Trophoblast cell (in vitro differentiated cells and primary cell): ENCODE measurements at regions not wholly inside any gene's neighbourhood (a gene's known extent, or its start where the extent isn't known, plus 50 kb on each side); places are given as distances from the start of the nearest gene placed in this dataset.

Experiments used
- DNase-seq, 2 donors: peaks; one replicate each; pipeline ENCODE4 v3.0.0-alpha.2; 2016
- H2AFZ ChIP-seq: 2 replicates; pipeline ENCODE4 v1.6.1; 2013; ENCODE audit warnings: low read length, moderate library complexity, mild to moderate bottlenecking; ENCODE audit not compliant: insufficient read depth, poor library complexity
- H2AK5ac ChIP-seq: 2 replicates; pipeline ENCODE4 v1.6.1; 2013; ENCODE audit warnings: mild to moderate bottlenecking, low read length
- H2BK120ac ChIP-seq: 2 replicates; pipeline ENCODE4 v1.6.1; 2013; ENCODE audit warnings: low read length, mild to moderate bottlenecking, moderate library complexity; ENCODE audit not compliant: insufficient read depth, poor library complexity
- H2BK12ac ChIP-seq: 2 replicates; pipeline ENCODE4 v1.6.1; 2013; ENCODE audit warnings: mild to moderate bottlenecking, low read length, moderate library complexity
- H2BK5ac ChIP-seq: 2 replicates; pipeline ENCODE4 v1.6.1; 2013; ENCODE audit warnings: low read length, low read depth, moderate library complexity, mild to moderate bottlenecking; ENCODE audit not compliant: poor library complexity
- H3K14ac ChIP-seq: 2 replicates; pipeline ENCODE4 v1.6.1; 2013; ENCODE audit warnings: mild to moderate bottlenecking, low read length
- H3K18ac ChIP-seq: 2 replicates; pipeline ENCODE4 v1.6.1; 2013; ENCODE audit warnings: mild to moderate bottlenecking, low read length
- H3K23ac ChIP-seq: 2 replicates; pipeline ENCODE4 v1.6.1; 2013; ENCODE audit warnings: low read length
- H3K27ac ChIP-seq: 2 replicates; pipeline ENCODE4 v1.5.1; 2013; ENCODE audit warnings: low read depth, mild to moderate bottlenecking, inconsistent platforms, low read length, moderate library complexity
- H3K27me3 ChIP-seq: 2 replicates; pipeline ENCODE4 v1.6.1; 2013; ENCODE audit warnings: inconsistent platforms, mild to moderate bottlenecking, low read length, moderate library complexity; ENCODE audit not compliant: insufficient read depth
- H3K36me3 ChIP-seq, 2 experiments: 1 replicate in 1 of 2; 2 replicates in 1 of 2; pipeline ENCODE4 v1.6.1; 2013; ENCODE audit warnings: low read length in 2 of 2, mild to moderate bottlenecking in 2 of 2, moderate library complexity in 1 of 2; ENCODE audit not compliant: insufficient read depth in 2 of 2, control insufficient read depth in 1 of 2
- H3K4ac ChIP-seq: 2 replicates; pipeline ENCODE4 v1.6.1; 2013; ENCODE audit warnings: low read depth, mild to moderate bottlenecking, low read length, moderate library complexity
- H3K4me1 ChIP-seq, 2 experiments: 1 replicate in 1 of 2; 2 replicates in 1 of 2; pipeline ENCODE4 v1.6.1; 2013; ENCODE audit warnings: low read length in 2 of 2, mild to moderate bottlenecking in 2 of 2, moderate library complexity in 1 of 2; ENCODE audit not compliant: insufficient read depth in 2 of 2, control insufficient read depth in 1 of 2
- H3K4me2 ChIP-seq: 2 replicates; pipeline ENCODE4 v1.6.1; 2013; ENCODE audit warnings: inconsistent platforms, mild to moderate bottlenecking, low read length, moderate library complexity
- H3K4me3 ChIP-seq: 2 replicates; pipeline ENCODE4 v1.5.1; 2013; ENCODE audit warnings: mild to moderate bottlenecking, low read depth, low read length, inconsistent platforms
- H3K79me1 ChIP-seq: one replicate; pipeline ENCODE4 v1.6.1; 2013; ENCODE audit warnings: low read length
- H3K79me2 ChIP-seq: 2 replicates; pipeline ENCODE4 v1.6.1; 2013; ENCODE audit warnings: low read length, mild to moderate bottlenecking; ENCODE audit not compliant: control insufficient read depth, insufficient read depth, poor library complexity
- H3K9ac ChIP-seq: 2 replicates; pipeline ENCODE4 v1.6.1; 2013; ENCODE audit warnings: mild to moderate bottlenecking, low read length
- H3K9me3 ChIP-seq: 2 replicates; pipeline ENCODE4 v1.6.1; 2013; ENCODE audit warnings: low read depth, mild to moderate bottlenecking, control low read depth, inconsistent platforms, low read length; ENCODE audit not compliant: insufficient read depth
- H4K12ac ChIP-seq: 2 replicates; pipeline ENCODE4 v1.6.1; 2013; ENCODE audit warnings: low read depth, mild to moderate bottlenecking, low read length, moderate library complexity
- H4K8ac ChIP-seq: 2 replicates; pipeline ENCODE4 v1.6.1; 2013; ENCODE audit warnings: low read depth, mild to moderate bottlenecking, low read length, moderate library complexity
- H4K91ac ChIP-seq: one replicate; pipeline ENCODE4 v1.6.1; 2013; ENCODE audit warnings: low read depth, mild to moderate bottlenecking, low read length, moderate library complexity
- WGBS: extraction: QIAGEN DNeasy Blood & Tissue Kit; methylation state at CpG from one replicate; pipeline ENCODE4 v1.1.7; 2013; ENCODE audit warnings: missing lambda C conversion rate; ENCODE audit not compliant: insufficient read length, insufficient coverage; ENCODE audit errors: extremely low coverage; 5-methylcytosine and 5-hydroxymethylcytosine counted together

DNA sequence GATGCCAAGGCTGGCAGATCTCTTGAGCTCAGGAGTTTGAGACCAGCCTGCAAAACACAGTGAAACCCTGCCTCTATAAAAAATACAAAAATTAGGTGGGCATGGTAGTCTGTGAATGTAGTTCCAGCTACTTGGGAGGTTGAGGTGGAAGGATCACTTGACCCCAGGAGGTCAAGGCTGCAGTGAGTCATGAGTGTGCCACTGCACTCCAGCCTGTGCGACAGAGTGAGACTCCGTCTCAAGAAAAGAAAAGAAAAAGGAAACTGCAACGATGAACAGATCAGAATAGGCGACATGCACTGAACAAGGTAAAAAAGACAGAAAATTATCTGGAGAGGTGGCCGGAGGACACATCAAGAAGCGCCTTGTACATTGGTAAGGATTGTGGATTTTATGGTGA, 273.7 kb upstream of the AMIGO2 start:
- H2BK120ac ChIP-seq: no peak overlapping the region
- peaks cover 1% of the 10 kb centered on the region for H3K79me2 ChIP-seq
- no peaks in the 10 kb centered on the region for H3K27me3 ChIP-seq
- H3K9me3 ChIP-seq: no peaks in the 10 kb centered on the region
- H2AFZ ChIP-seq: no peak overlapping the region
- H3K4ac ChIP-seq: no peak overlapping the region
- DNase-seq: no peak
- H4K8ac ChIP-seq: peak overlapping the region; percentile 10
- H2BK12ac ChIP-seq: no peak overlapping the region
- no CpG with 5 or more reads among the region's 6 CpGs for WGBS
- no peak overlapping the region for H3K23ac ChIP-seq
- H2AK5ac ChIP-seq: no peak overlapping the region
- H3K9ac ChIP-seq: no peak overlapping the region
- H3K27ac ChIP-seq: no peak overlapping the region
- no peaks in the 10 kb centered on the region for H3K36me3 ChIP-seq
- H3K79me1 ChIP-seq: peaks cover 1% of the 10 kb centered on the region
- H4K91ac ChIP-seq: no peak overlapping the region
- H3K14ac ChIP-seq: no peak overlapping the region
- H3K4me1 ChIP-seq: peaks cover 2 to 3% of the 10 kb centered on the region in 2 experiments
- H4K12ac ChIP-seq: no peak overlapping the region
- H3K4me3 ChIP-seq: no peak overlapping the region
- no peak overlapping the region for H2BK5ac ChIP-seq
- no peak overlapping the region for H3K4me2 ChIP-seq
- no peak overlapping the region for H3K18ac ChIP-seq

DNA sequence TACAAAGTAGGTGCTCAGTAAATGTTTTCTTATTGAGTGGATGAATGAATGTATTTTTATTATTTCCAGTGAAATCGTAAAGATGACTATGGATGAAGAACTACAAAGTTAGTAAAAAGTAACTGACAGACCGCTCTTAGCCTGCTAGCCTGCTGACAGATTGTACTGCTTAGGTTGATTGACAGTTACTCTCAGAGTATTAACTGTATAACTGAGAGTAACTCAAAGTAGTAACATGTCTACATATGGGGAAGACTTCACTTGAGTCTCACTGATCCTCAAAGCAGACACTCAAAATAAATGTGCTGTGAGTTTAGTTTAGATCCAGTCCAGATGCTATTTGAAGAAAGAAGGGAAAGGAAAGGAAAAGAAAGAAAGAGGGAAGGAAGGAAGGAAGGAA, 272.3 kb upstream of the AMIGO2 start:
- no peaks in the 10 kb centered on the region for H3K79me2 ChIP-seq
- no peak overlapping the region for H3K14ac ChIP-seq
- H2AK5ac ChIP-seq: no peak overlapping the region
- no peak for DNase-seq
- H2BK120ac ChIP-seq: no peak overlapping the region
- no peaks in the 10 kb centered on the region for H3K9me3 ChIP-seq
- no peak overlapping the region for H3K4ac ChIP-seq
- no peaks in the 10 kb centered on the region for H3K79me1 ChIP-seq
- no peak overlapping the region for H2AFZ ChIP-seq
- H3K18ac ChIP-seq: no peak overlapping the region
- H3K4me1 ChIP-seq: peaks cover 0 to 3% of the 10 kb centered on the region in 2 experiments
- no peak overlapping the region for H4K8ac ChIP-seq
- no peak overlapping the region for H2BK5ac ChIP-seq
- no peak overlapping the region for H3K9ac ChIP-seq
- H3K27me3 ChIP-seq: no peaks in the 10 kb centered on the region
- WGBS: no CpG with 5 or more reads among the region's 2 CpGs
- H4K12ac ChIP-seq: no peak overlapping the region
- H3K27ac ChIP-seq: no peak overlapping the region
- H3K4me3 ChIP-seq: no peak overlapping the region
- H3K23ac ChIP-seq: no peak overlapping the region
- H2BK12ac ChIP-seq: no peak overlapping the region
- H3K36me3 ChIP-seq: no peaks in the 10 kb centered on the region
- H3K4me2 ChIP-seq: no peak overlapping the region
- no peak overlapping the region for H4K91ac ChIP-seq

DNA sequence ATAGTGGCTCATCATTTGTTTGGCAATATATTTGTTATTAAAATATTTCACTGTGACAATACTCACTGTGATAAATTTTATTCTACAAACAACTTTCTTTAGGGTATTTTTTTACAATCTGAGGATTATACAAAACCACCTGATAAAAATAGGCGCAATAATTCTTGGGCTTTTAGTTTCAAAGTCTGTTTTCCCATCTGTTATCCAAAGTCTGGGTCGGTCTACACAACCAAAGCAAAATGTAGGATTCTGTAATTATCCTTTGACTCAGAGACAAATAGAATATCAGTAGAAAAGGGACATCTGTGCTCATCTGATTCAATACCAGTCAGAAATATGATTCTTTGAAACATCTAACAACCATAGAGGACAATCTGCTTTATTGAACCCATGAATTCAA, 271.8 kb upstream of the AMIGO2 start:
- Histone ChIP-seq H3K9me3 (no peaks in the 10 kb centered on the region), H2BK12ac (no peak overlapping the region), H3K79me2 (no peaks in the 10 kb centered on the region), H3K79me1 (no peaks in the 10 kb centered on the region), H2AFZ (no peak overlapping the region), H3K14ac (no peak overlapping the region), H3K4ac (no peak overlapping the region), H3K4me2 (no peak overlapping the region), H4K12ac (no peak overlapping the region), H3K27me3 (no peaks in the 10 kb centered on the region), H3K23ac (no peak overlapping the region), H4K91ac (no peak overlapping the region), H2AK5ac (no peak overlapping the region), H3K36me3 (no peaks in the 10 kb centered on the region), H3K18ac (no peak overlapping the region), H3K27ac (no peak overlapping the region), H2BK5ac (no peak overlapping the region), H3K4me1 (peaks cover 0 to 3% of the 10 kb centered on the region in 2 experiments), H3K9ac (no peak overlapping the region), H2BK120ac (no peak overlapping the region), H3K4me3 (no peak overlapping the region), H4K8ac (no peak overlapping the region)
- WGBS: no CpG with 5 or more reads among the region's 2 CpGs
- no peak for DNase-seq

DNA sequence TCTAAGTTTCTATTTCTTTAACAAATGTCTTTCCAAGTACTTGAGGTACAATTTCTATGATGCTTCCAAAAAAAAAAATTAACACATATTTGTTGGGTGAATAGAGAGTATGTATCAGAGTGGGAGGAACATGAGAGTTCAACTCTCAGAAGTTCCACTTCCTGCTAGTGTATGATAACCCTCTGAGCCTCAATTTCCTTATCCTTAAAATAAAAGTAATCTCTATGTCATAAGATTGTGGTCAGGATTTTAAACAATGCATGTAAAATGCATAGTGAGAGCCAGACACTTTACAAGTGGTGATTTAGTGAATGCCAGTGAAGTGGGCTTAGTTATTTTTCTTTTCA, 270.3 kb upstream of the AMIGO2 start:
- peaks cover 0 to 3% of the 10 kb centered on the region in 2 experiments for H3K4me1 ChIP-seq
- H2BK12ac ChIP-seq: no peak overlapping the region
- no peak overlapping the region for H3K9ac ChIP-seq
- no peak overlapping the region for H4K8ac ChIP-seq
- no peak overlapping the region for H3K14ac ChIP-seq
- no peak overlapping the region for H2BK120ac ChIP-seq
- H2AFZ ChIP-seq: no peak overlapping the region
- no peak overlapping the region for H3K27ac ChIP-seq
- no peak overlapping the region for H3K4ac ChIP-seq
- no peak overlapping the region for H3K23ac ChIP-seq
- no peak overlapping the region for H2AK5ac ChIP-seq
- no peaks in the 10 kb centered on the region for H3K79me1 ChIP-seq
- H3K4me3 ChIP-seq: no peak overlapping the region
- H3K36me3 ChIP-seq: no peaks in the 10 kb centered on the region
- DNase-seq: no peak
- H3K79me2 ChIP-seq: no peaks in the 10 kb centered on the region
- H3K27me3 ChIP-seq: no peaks in the 10 kb centered on the region
- H4K91ac ChIP-seq: no peak overlapping the region
- no peak overlapping the region for H3K4me2 ChIP-seq
- H4K12ac ChIP-seq: no peak overlapping the region
- H3K18ac ChIP-seq: no peak overlapping the region
- H3K9me3 ChIP-seq: no peaks in the 10 kb centered on the region
- no peak overlapping the region for H2BK5ac ChIP-seq
